Activated CD4-positive, alpha-beta T cell treated with anti-CD3 and anti-CD28 coated beads for 36 hours (primary cell): ENCODE measurements at regions not wholly inside any gene's neighbourhood (a gene's known extent, or its start where the extent isn't known, plus 50 kb on each side); places are given as distances from the start of the nearest gene placed in this dataset.

Experiments
- ATAC-seq: fragments of 200-7000 bp; cut with Tn5 transposase; one replicate; pipeline ENCODE4 v1.10.0; 2021; ENCODE audit warnings: mild to moderate bottlenecking, moderate library complexity
- CTCF ChIA-PET: fragments of 350-600 bp; sonication (Branson Sonifier 250); formaldehyde crosslinking; loops from one replicate; lab custom pipeline; 2021; ENCODE audit warnings: antibody characterized with exemption; lab: Charles Lee
- POLR2A ChIA-PET: fragments of 350-600 bp; sonication (Branson Sonifier 250); formaldehyde crosslinking; loops from one replicate; lab custom pipeline; 2021; ENCODE audit warnings: antibody characterized with exemption, inconsistent platforms; lab: Charles Lee
- DNase-seq: peaks from one replicate; pipeline ENCODE4 v3.0.0-alpha.2; 2020
- H3K27ac Mint-ChIP-seq: one replicate; pipeline ENCODE4 v1.8.0; 2021; ENCODE audit warnings: mixed read lengths
- H3K27me3 Mint-ChIP-seq: one replicate; pipeline ENCODE4 v1.8.0; 2021; ENCODE audit warnings: mixed read lengths
- H3K36me3 Mint-ChIP-seq: one replicate; pipeline ENCODE4 v1.8.0; 2021; ENCODE audit warnings: low read depth, mixed read lengths
- H3K4me1 Mint-ChIP-seq: one replicate; pipeline ENCODE4 v1.8.0; 2021; ENCODE audit warnings: mixed read lengths
- H3K4me3 Mint-ChIP-seq: one replicate; pipeline ENCODE4 v1.8.0; 2021; ENCODE audit warnings: mild to moderate bottlenecking, moderate library complexity, mixed read lengths
- H3K9me3 Mint-ChIP-seq: one replicate; pipeline ENCODE4 v1.8.0; 2021; ENCODE audit warnings: low read depth, mixed read lengths
- intact Hi-C, 2 experiments: fragments of 100-400 bp; cut with DNase I in 1 of 2; cut with micrococcal nuclease in 1 of 2; formaldehyde crosslinking; loops; one replicate each; pipeline versions ENCODE4 v1.14.2 to v1.15.1; 2022 to 2024; cut with DNase I, micrococcal nuclease

- peaks cover 10% of the 10 kb centered on the region for H3K27me3 Mint-ChIP-seq
- H3K4me3 Mint-ChIP-seq, result no peak overlapping the region
Observed at GRCh38 chr4:17085416-17085815, 187.0 kb upstream of the LDB2 start.

GRCh38 chr4:17082186-17082585, 183.7 kb upstream of the LDB2 start:
- no peaks in the 10 kb centered on the region for H3K9me3 Mint-ChIP-seq
- H3K27me3 Mint-ChIP-seq, result peaks cover 6% of the 10 kb centered on the region
- H3K4me1 Mint-ChIP-seq, result no peaks in the 10 kb centered on the region
- H3K27ac Mint-ChIP-seq, result no peak overlapping the region
- no peak overlapping the region for H3K4me3 Mint-ChIP-seq
- H3K36me3 Mint-ChIP-seq, result no peaks in the 10 kb centered on the region
- no peak for DNase-seq
- intact Hi-C loops, result no loop called here
- POLR2A ChIA-PET, result no interaction called here
- CTCF ChIA-PET, result no interaction called here
- ATAC-seq, result no peak

More at GRCh38 chr4:17085416-17085815, 187.0 kb upstream of the LDB2 start:
- Mint-ChIP-seq H3K27ac (no peak overlapping the region), H3K9me3 (peaks cover 8% of the 10 kb centered on the region), H3K36me3 (no peaks in the 10 kb centered on the region), H3K4me1 (no peaks in the 10 kb centered on the region)
- DNase-seq (no peak), ATAC-seq (no peak)
- intact Hi-C loops, result no loop called here
- POLR2A ChIA-PET, result no interaction called here
- CTCF ChIA-PET, result no interaction called here

GRCh38 chr4:17081179-17081578, 182.7 kb upstream of the LDB2 start:
- intact Hi-C loops, result no loop called here
- no peaks in the 10 kb centered on the region for H3K9me3 Mint-ChIP-seq
- no peaks in the 10 kb centered on the region for H3K36me3 Mint-ChIP-seq
- POLR2A ChIA-PET, result interaction anchor here (0.6 kb wide), 1 partner anchor 696 kb away, joined by 4 read pairs; no protein-coding TSS in a partner anchor
- peaks cover 6% of the 10 kb centered on the region for H3K27me3 Mint-ChIP-seq
- H3K27ac Mint-ChIP-seq, result no peak overlapping the region
- DNase-seq, result no peak
- CTCF ChIA-PET, result no interaction called here
- no peaks in the 10 kb centered on the region for H3K4me1 Mint-ChIP-seq
- no peak for ATAC-seq
- H3K4me3 Mint-ChIP-seq, result no peak overlapping the region

GRCh38 chr4:17077105-17077504, 178.7 kb upstream of the LDB2 start:
- H3K4me1 Mint-ChIP-seq, result no peaks in the 10 kb centered on the region
- peaks cover 3% of the 10 kb centered on the region for H3K27me3 Mint-ChIP-seq
- ChIA-PET POLR2A (no interaction called here), CTCF (no interaction called here)
- DNase-seq (no peak), ATAC-seq (no peak)
- H3K4me3 Mint-ChIP-seq, result no peak overlapping the region
- no peak overlapping the region for H3K27ac Mint-ChIP-seq
- no peaks in the 10 kb centered on the region for H3K9me3 Mint-ChIP-seq
- H3K36me3 Mint-ChIP-seq, result no peaks in the 10 kb centered on the region
- intact Hi-C loops, result no loop called here

- H3K4me1 Mint-ChIP-seq, result no peaks in the 10 kb centered on the region
- intact Hi-C loops, result no loop called here
- no peak for DNase-seq
- ChIA-PET POLR2A (no interaction called here), CTCF (no interaction called here)
- H3K4me3 Mint-ChIP-seq, result no peak overlapping the region
- H3K27ac Mint-ChIP-seq, result no peak overlapping the region
- H3K27me3 Mint-ChIP-seq, result peaks cover 3% of the 10 kb centered on the region
- no peak for ATAC-seq
- no peaks in the 10 kb centered on the region for H3K36me3 Mint-ChIP-seq
- no peaks in the 10 kb centered on the region for H3K9me3 Mint-ChIP-seq
Observed at GRCh38 chr4:17072483-17072882, 174.0 kb upstream of the LDB2 start.

GRCh38 chr4:17068891-17069290, 170.4 kb upstream of the LDB2 start:
- Mint-ChIP-seq H3K36me3 (no peaks in the 10 kb centered on the region), H3K4me3 (no peak overlapping the region), H3K27ac (no peak overlapping the region), H3K27me3 (peaks cover 4% of the 10 kb centered on the region), H3K9me3 (no peaks in the 10 kb centered on the region), H3K4me1 (no peaks in the 10 kb centered on the region)
- ATAC-seq, result no peak
- ChIA-PET CTCF (no interaction called here), POLR2A (no interaction called here)
- DNase-seq, result no peak
- intact Hi-C loops, result no loop called here

GRCh38 chr4:17068392-17068791, 169.9 kb upstream of the LDB2 start:
- no peak for ATAC-seq
- Mint-ChIP-seq H3K27ac (no peak overlapping the region), H3K36me3 (no peaks in the 10 kb centered on the region)

GRCh38 chr4:17066972-17067371, 168.5 kb upstream of the LDB2 start:
- intact Hi-C loops, result no loop called here
- Mint-ChIP-seq H3K27me3 (peaks cover 4% of the 10 kb centered on the region), H3K9me3 (no peaks in the 10 kb centered on the region), H3K4me3 (no peak overlapping the region), H3K36me3 (no peaks in the 10 kb centered on the region), H3K27ac (no peak overlapping the region), H3K4me1 (no peaks in the 10 kb centered on the region)
- DNase-seq (no peak), ATAC-seq (no peak)
- POLR2A ChIA-PET, result interaction anchor here (0.6 kb wide), 1 partner anchor 174 kb away, joined by 3 read pairs; no protein-coding TSS in a partner anchor
- CTCF ChIA-PET, result interaction anchor here (0.7 to 1.3 kb wide), 2 partner anchors 29 to 50 kb away, joined by 3 to 5 read pairs; no protein-coding TSS in a partner anchor

More at GRCh38 chr4:17068392-17068791, 169.9 kb upstream of the LDB2 start:
- DNase-seq, result no peak
- intact Hi-C loops, result no loop called here
- Mint-ChIP-seq H3K4me1 (no peaks in the 10 kb centered on the region), H3K27me3 (peaks cover 4% of the 10 kb centered on the region), H3K4me3 (no peak overlapping the region), H3K9me3 (no peaks in the 10 kb centered on the region)
- ChIA-PET POLR2A (no interaction called here), CTCF (no interaction called here)

- Mint-ChIP-seq H3K27ac (no peak overlapping the region), H3K4me3 (no peak overlapping the region), H3K4me1 (no peaks in the 10 kb centered on the region), H3K9me3 (no peaks in the 10 kb centered on the region), H3K27me3 (peaks cover 4% of the 10 kb centered on the region), H3K36me3 (no peaks in the 10 kb centered on the region)
- intact Hi-C loops, result no loop called here
- ChIA-PET POLR2A (no interaction called here), CTCF (interaction anchor here (1.3 kb wide), 1 partner anchor 50 kb away, joined by 5 read pairs; no protein-coding TSS in a partner anchor)
- DNase-seq (no peak), ATAC-seq (no peak)
Observed at GRCh38 chr4:17066236-17066635, 167.8 kb upstream of the LDB2 start.

- Mint-ChIP-seq H3K27ac (no peak overlapping the region), H3K9me3 (no peaks in the 10 kb centered on the region), H3K36me3 (no peaks in the 10 kb centered on the region), H3K4me1 (no peaks in the 10 kb centered on the region), H3K27me3 (peaks cover 4% of the 10 kb centered on the region), H3K4me3 (no peak overlapping the region)
- no peak for DNase-seq
- CTCF ChIA-PET, result no interaction called here
- POLR2A ChIA-PET, result no interaction called here
- ATAC-seq, result no peak
- intact Hi-C loops, result no loop called here
Observed at GRCh38 chr4:17065821-17066220, 167.4 kb upstream of the LDB2 start.

GRCh38 chr4:17064959-17065358, 166.5 kb upstream of the LDB2 start:
- no peak overlapping the region for H3K4me3 Mint-ChIP-seq
- H3K27ac Mint-ChIP-seq, result no peak overlapping the region
- H3K27me3 Mint-ChIP-seq, result peaks cover 4% of the 10 kb centered on the region
- POLR2A ChIA-PET, result interaction anchor here (0.6 kb wide), 1 partner anchor 300 kb away, joined by 3 read pairs; no protein-coding TSS in a partner anchor
- intact Hi-C loops, result no loop called here
- DNase-seq (no peak), ATAC-seq (no peak)
- no peaks in the 10 kb centered on the region for H3K36me3 Mint-ChIP-seq
- CTCF ChIA-PET, result no interaction called here
- H3K4me1 Mint-ChIP-seq, result no peaks in the 10 kb centered on the region
- H3K9me3 Mint-ChIP-seq, result no peaks in the 10 kb centered on the region

- ChIA-PET CTCF (no interaction called here), POLR2A (no interaction called here)
- Mint-ChIP-seq H3K9me3 (no peaks in the 10 kb centered on the region), H3K36me3 (no peaks in the 10 kb centered on the region), H3K4me1 (no peaks in the 10 kb centered on the region), H3K4me3 (no peak overlapping the region), H3K27ac (no peak overlapping the region), H3K27me3 (peaks cover 4% of the 10 kb centered on the region)
- DNase-seq (no peak), ATAC-seq (no peak)
- intact Hi-C loops, result no loop called here
Observed at GRCh38 chr4:17063888-17064287, 165.4 kb upstream of the LDB2 start.
